GM06990 (cell line): ENCODE measurements at regions not wholly inside any gene's neighbourhood (a gene's known extent, or its start where the extent isn't known, plus 50 kb on each side); places are given as distances from the start of the nearest gene placed in this dataset.

ENCODE experiments used
- DNase-seq: peaks from one replicate; pipeline ENCODE4 v3.0.0-alpha.2; 2011; ENCODE audit not compliant: insufficient read length; ENCODE audit errors: extremely low read depth
- H3K27me3 ChIP-seq: replicated peaks from 2 replicates; pipeline ENCODE4 v1.6.0; 2011; ENCODE audit warnings: low read length; ENCODE audit not compliant: control insufficient read depth, insufficient read depth
- H3K36me3 ChIP-seq: 2 replicates; pipeline ENCODE4 v1.5.1; 2011; ENCODE audit warnings: low read length; ENCODE audit not compliant: control insufficient read depth, insufficient read depth
- H3K4me3 ChIP-seq: replicated peaks from 2 replicates; pipeline ENCODE4 v1.5.1; 2011; ENCODE audit warnings: low read depth, mild to moderate bottlenecking, control low read depth, low read length
- CTCF ChIP-seq: IDR thresholded peaks from 2 replicates; pipeline ENCODE4 v1.5.1; 2011; ENCODE audit warnings: low read length, control low read depth, mild to moderate bottlenecking, inconsistent platforms; ENCODE audit not compliant: insufficient read depth, poor library complexity, severe bottlenecking

GRCh38 chr11:21896216-21896615, 296.7 kb upstream of the ANO5 start:
- TF ChIP-seq CTCF = no peak
- no peak overlapping the region for H3K4me3 ChIP-seq
- no peaks in the 10 kb centered on the region for H3K27me3 ChIP-seq
- no peak for DNase-seq
- no peaks in the 10 kb centered on the region for H3K36me3 ChIP-seq

- Histone ChIP-seq H3K27me3 (no peaks in the 10 kb centered on the region), H3K4me3 (no peak overlapping the region), H3K36me3 (no peaks in the 10 kb centered on the region)
- no peak for TF ChIP-seq CTCF
- DNase-seq = no peak
Measured at GRCh38 chr11:21896746-21897602, 295.9 kb upstream of the ANO5 start.

GRCh38 chr11:21897752-21898151, 295.1 kb upstream of the ANO5 start:
- TF ChIP-seq CTCF = no peak
- Histone ChIP-seq H3K4me3 (no peak overlapping the region), H3K27me3 (no peaks in the 10 kb centered on the region), H3K36me3 (no peaks in the 10 kb centered on the region)
- DNase-seq = no peak

- no peaks in the 10 kb centered on the region for H3K36me3 ChIP-seq
- DNase-seq = no peak
- H3K27me3 ChIP-seq = no peaks in the 10 kb centered on the region
- TF ChIP-seq CTCF = no peak
- no peak overlapping the region for H3K4me3 ChIP-seq
Measured at GRCh38 chr11:21908211-21908610, 284.7 kb upstream of the ANO5 start.

GRCh38 chr11:21909145-21909544, 283.7 kb upstream of the ANO5 start:
- DNase-seq = no peak

More at GRCh38 chr11:21909145-21909544, 283.7 kb upstream of the ANO5 start:
- Histone ChIP-seq H3K4me3 (no peak overlapping the region), H3K27me3 (no peaks in the 10 kb centered on the region), H3K36me3 (no peaks in the 10 kb centered on the region)
- TF ChIP-seq CTCF = no peak
